Fibroblast of villous mesenchyme (primary cell): ENCODE measurements at regions not wholly inside any gene's neighbourhood (a gene's known extent, or its start where the extent isn't known, plus 50 kb on each side); places are given as distances from the start of the nearest gene placed in this dataset.

Experiments used
- DNase-seq: peaks from one replicate; pipeline ENCODE4 v3.0.0-alpha.2; 2010; ENCODE audit warnings: low read depth
- H3K4me3 ChIP-seq: 2 replicates; pipeline ENCODE4 v1.5.1; 2011; ENCODE audit warnings: low read depth, mild to moderate bottlenecking, low read length
- CTCF ChIP-seq: IDR thresholded peaks from 2 replicates; pipeline ENCODE4 v1.5.1; 2012; ENCODE audit warnings: low read depth, mild to moderate bottlenecking, low read length; ENCODE audit not compliant: insufficient read depth

DNA sequence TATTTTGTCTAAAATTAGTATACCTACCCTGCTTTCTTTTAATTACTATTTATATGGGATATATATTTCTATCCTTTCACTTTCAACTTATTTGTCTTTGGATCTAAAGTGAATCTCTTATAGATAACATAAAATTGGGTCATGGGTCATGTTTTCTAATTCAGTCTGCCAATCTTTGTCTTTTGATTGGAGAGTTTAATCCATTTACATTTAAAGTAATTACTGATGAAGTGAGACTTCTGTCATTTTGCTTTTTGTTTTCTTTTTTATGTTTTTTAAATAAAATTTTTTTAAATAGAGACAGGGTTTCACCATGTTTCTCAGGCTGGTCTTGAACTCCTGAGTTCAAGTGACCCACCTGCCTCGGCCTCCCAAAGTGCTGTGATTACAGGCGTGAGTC lies 50.5 kb upstream of the PRDM1 start:
- no peak for DNase-seq
- no peak overlapping the region for H3K4me3 ChIP-seq
- no peak for TF ChIP-seq CTCF

- DNase-seq: no peak
- no peak for TF ChIP-seq CTCF
- H3K4me3 ChIP-seq: no peak overlapping the region
Measured at GRCh38 chr6:106033806-106034205, 52.3 kb upstream of the PRDM1 start.

GRCh38 chr6:106027758-106028157 lies 58.4 kb upstream of the PRDM1 start:
- H3K4me3 ChIP-seq: no peak overlapping the region
- no peak for DNase-seq
- no peak for TF ChIP-seq CTCF

- peak; percentile 47 for DNase-seq
- no peak for TF ChIP-seq CTCF
- no peak overlapping the region for H3K4me3 ChIP-seq
Measured at GRCh38 chr6:106026748-106027715, 59.1 kb upstream of the PRDM1 start.

DNA sequence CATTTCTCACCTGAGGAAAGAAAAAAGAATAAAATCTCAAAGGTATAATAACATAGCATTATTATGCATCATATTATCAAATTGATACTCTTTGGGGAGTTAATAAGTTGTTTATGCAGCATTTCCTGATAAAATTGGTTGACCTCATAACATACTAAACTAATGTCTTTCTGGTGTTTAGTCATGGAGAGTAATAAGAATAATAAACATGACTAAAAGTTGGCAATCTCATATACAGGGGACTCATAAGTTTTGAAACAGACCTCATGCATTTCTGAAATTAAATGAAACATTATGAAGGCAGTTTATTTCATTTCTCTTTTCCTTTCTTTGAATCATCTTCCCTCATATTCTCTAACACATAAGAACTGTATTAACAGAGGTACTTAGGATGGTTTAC lies 60.5 kb upstream of the PRDM1 start:
- no peak for TF ChIP-seq CTCF
- DNase-seq: no peak
- H3K4me3 ChIP-seq: no peak overlapping the region

DNA sequence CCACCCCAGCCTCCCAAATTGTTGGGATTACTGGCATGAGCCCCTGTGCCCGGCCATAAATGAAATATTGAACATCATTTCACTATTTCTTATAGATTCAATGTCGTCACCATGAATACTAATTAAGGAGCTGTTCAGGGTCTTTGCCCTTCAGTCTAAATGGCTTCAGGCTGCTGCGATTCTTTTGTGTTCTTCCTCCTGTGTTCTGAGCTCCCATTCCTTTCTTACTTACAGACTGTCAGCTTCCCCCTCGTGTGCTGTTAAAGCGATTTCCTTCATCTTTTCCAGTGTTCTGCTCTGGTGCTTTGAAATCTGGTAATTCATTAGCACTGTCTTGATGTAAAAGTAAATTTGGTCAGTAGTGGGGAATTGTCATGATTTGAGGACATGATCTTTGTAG lies 63.3 kb upstream of the PRDM1 start:
- no peak overlapping the region for H3K4me3 ChIP-seq
- TF ChIP-seq CTCF: no peak
- DNase-seq: no peak
